ENCODE measurements at regions not wholly inside any gene's neighbourhood (a gene's known extent, or its start where the extent isn't known, plus 50 kb on each side); places are given as distances from the start of the nearest gene placed in this dataset.

- no peak for DNase-seq (ENCODE audit: low spot score)
Measured at GRCh38 chr18:75658330-75658729, 230.8 kb upstream of the SMIM21 start.

GRCh38 chr18:75656563-75657247 lies 229.2 kb upstream of the SMIM21 start:
- DNase-seq (ENCODE audit: low spot score) = no peak

- no peak for DNase-seq (ENCODE audit: low spot score)
Measured at GRCh38 chr18:75656035-75656434, 228.5 kb upstream of the SMIM21 start.

- no peak for DNase-seq (ENCODE audit: low spot score)
Measured at GRCh38 chr18:75654851-75655751, 227.6 kb upstream of the SMIM21 start.

GRCh38 chr18:75654386-75654785 lies 226.9 kb upstream of the SMIM21 start:
- DNase-seq (ENCODE audit: low spot score) = no peak

GRCh38 chr18:75652528-75652927 lies 225.0 kb upstream of the SMIM21 start:
- no peak for DNase-seq (ENCODE audit: low spot score)

- no peak for DNase-seq (ENCODE audit: low spot score)
Measured at GRCh38 chr18:75644871-75645270, 217.4 kb upstream of the SMIM21 start.

GRCh38 chr18:75643083-75643482 lies 215.6 kb upstream of the SMIM21 start:
- no peak for DNase-seq (ENCODE audit: low spot score)

- no peak for DNase-seq (ENCODE audit: low spot score)
Measured at GRCh38 chr18:75639472-75639831, 211.9 kb upstream of the SMIM21 start.

- no peak for DNase-seq (ENCODE audit: low spot score)
Measured at GRCh38 chr18:75638776-75639471, 211.4 kb upstream of the SMIM21 start.

GRCh38 chr18:75638223-75638775 lies 210.8 kb upstream of the SMIM21 start:
- no peak for DNase-seq (ENCODE audit: low spot score)

- DNase-seq (ENCODE audit: low spot score) = no peak
Measured at GRCh38 chr18:75635096-75635495, 207.6 kb upstream of the SMIM21 start.

GRCh38 chr18:75625966-75626365 lies 198.5 kb upstream of the SMIM21 start:
- DNase-seq (ENCODE audit: low spot score) = no peak

- no peak for DNase-seq (ENCODE audit: low spot score)
Measured at GRCh38 chr18:75624869-75625268, 197.4 kb upstream of the SMIM21 start.

GRCh38 chr18:75621818-75622217 lies 194.3 kb upstream of the SMIM21 start:
- DNase-seq (ENCODE audit: low spot score) = no peak

- DNase-seq (ENCODE audit: low spot score) = no peak
Measured at GRCh38 chr18:75618146-75618545, 190.6 kb upstream of the SMIM21 start.

- no peak for DNase-seq (ENCODE audit: low spot score)
Measured at GRCh38 chr18:75612456-75612855, 185.0 kb upstream of the SMIM21 start.

- no peak for DNase-seq (ENCODE audit: low spot score)
Measured at GRCh38 chr18:75607701-75608100, 180.2 kb upstream of the SMIM21 start.

- DNase-seq (ENCODE audit: low spot score) = no peak
Measured at GRCh38 chr18:75592527-75592926, 165.0 kb upstream of the SMIM21 start.

GRCh38 chr18:75588412-75588811 lies 160.9 kb upstream of the SMIM21 start:
- DNase-seq (ENCODE audit: low spot score) = no peak

GRCh38 chr18:75587131-75587530 lies 159.6 kb upstream of the SMIM21 start:
- DNase-seq (ENCODE audit: low spot score) = no peak

- DNase-seq (ENCODE audit: low spot score) = no peak
Measured at GRCh38 chr18:75586130-75586889, 158.8 kb upstream of the SMIM21 start.

Measured in CD4-positive, alpha-beta T cell treated with Interleukin-2 at 100 ng/mL for 4 hours (primary cell).